Upper lobe of right lung (tissue), 1 donor: ENCODE measurements at regions not wholly inside any gene's neighbourhood (a gene's known extent, or its start where the extent isn't known, plus 50 kb on each side); places are given as distances from the start of the nearest gene placed in this dataset.
A peak's percentile ranks its signal among the peaks of the same experiment; 100 is the strongest.

Experiments used
- ATAC-seq: fragments of 200-7000 bp; cut with Tn5 transposase; one replicate; pipeline ENCODE4 v1.9.1; 2020; ENCODE audit warnings: mild to moderate bottlenecking, moderate library complexity
- DNase-seq: peaks from one replicate; pipeline ENCODE4 v3.0.0-alpha.2; 2020
- H3K27ac ChIP-seq: fragments of 200-600 bp; one replicate; pipeline ENCODE4 v1.8.0; 2022
- H3K27me3 ChIP-seq: fragments of 200-600 bp; one replicate; pipeline ENCODE4 v1.8.0; 2022; ENCODE audit warnings: mild to moderate bottlenecking
- H3K36me3 ChIP-seq: fragments of 200-600 bp; one replicate; pipeline ENCODE4 v1.8.0; 2022
- H3K4me1 ChIP-seq: fragments of 200-600 bp; one replicate; pipeline ENCODE4 v1.8.0; 2022
- H3K4me3 ChIP-seq: fragments of 200-600 bp; one replicate; pipeline ENCODE4 v1.8.0; 2022; ENCODE audit warnings: mild to moderate bottlenecking
- H3K9me3 ChIP-seq: fragments of 200-600 bp; one replicate; pipeline ENCODE4 v1.8.0; 2022
- CTCF ChIP-seq: fragments of 200-600 bp; IDR thresholded peaks from one replicate; pipeline ENCODE4 v1.8.0; 2022; ENCODE audit warnings: antibody characterized with exemption
- intact Hi-C: fragments of 100-400 bp; cut with DNase I; formaldehyde crosslinking; loops from one replicate; pipeline ENCODE4 v1.11.0; 2022
- donor health status: DM: no; HTN: yes; CAD: no; lungs with severe emphysema.

- DNase-seq, result no peak
- ATAC-seq, result no peak
- Histone ChIP-seq H3K27ac (no peak overlapping the region), H3K36me3 (no peaks in the 10 kb centered on the region), H3K4me1 (no peaks in the 10 kb centered on the region), H3K9me3 (no peaks in the 10 kb centered on the region), H3K27me3 (no peaks in the 10 kb centered on the region), H3K4me3 (no peak overlapping the region)
- intact Hi-C loops, result no loop called here
- no peak for TF ChIP-seq CTCF
Measured at GRCh38 chr4:129358571-129358970, 262.6 kb downstream of the C4orf33 start.

GRCh38 chr4:129359461-129359860, 263.5 kb downstream of the C4orf33 start:
- intact Hi-C loops, result no loop called here
- no peak for ATAC-seq
- H3K36me3 ChIP-seq, result no peaks in the 10 kb centered on the region

GRCh38 chr4:129362691-129363274, 266.8 kb downstream of the C4orf33 start:
- no peaks in the 10 kb centered on the region for H3K36me3 ChIP-seq
- H3K27me3 ChIP-seq, result no peaks in the 10 kb centered on the region
- DNase-seq (no peak), ATAC-seq (peak; percentile 84)
- intact Hi-C loops, result loop anchor here (10.0 kb wide), 1 partner anchor 282 kb away; no protein-coding TSS in a partner anchor
- no peak overlapping the region for H3K4me3 ChIP-seq
- no peaks in the 10 kb centered on the region for H3K4me1 ChIP-seq
- H3K27ac ChIP-seq, result no peak overlapping the region
- peak; percentile 91 for TF ChIP-seq CTCF
- no peaks in the 10 kb centered on the region for H3K9me3 ChIP-seq

More at GRCh38 chr4:129359461-129359860, 263.5 kb downstream of the C4orf33 start:
- Histone ChIP-seq H3K9me3 (no peaks in the 10 kb centered on the region), H3K4me1 (no peaks in the 10 kb centered on the region), H3K4me3 (no peak overlapping the region), H3K27ac (no peak overlapping the region), H3K27me3 (no peaks in the 10 kb centered on the region)
- DNase-seq, result no peak
- no peak for TF ChIP-seq CTCF

GRCh38 chr4:129364747-129365452, 268.9 kb downstream of the C4orf33 start:
- DNase-seq, result no peak
- no peaks in the 10 kb centered on the region for H3K9me3 ChIP-seq
- H3K27ac ChIP-seq, result no peak overlapping the region
- intact Hi-C loops, result loop anchor here (10.0 kb wide), 1 partner anchor 280 kb away; no protein-coding TSS in a partner anchor
- TF ChIP-seq CTCF, result no peak
- no peak overlapping the region for H3K4me3 ChIP-seq
- H3K27me3 ChIP-seq, result no peaks in the 10 kb centered on the region
- peak; percentile 32 for ATAC-seq
- H3K36me3 ChIP-seq, result no peaks in the 10 kb centered on the region
- H3K4me1 ChIP-seq, result no peaks in the 10 kb centered on the region

GRCh38 chr4:129369361-129370010, 273.5 kb downstream of the C4orf33 start:
- intact Hi-C loops, result loop anchor here (10.0 kb wide), 1 partner anchor 275 kb away; no protein-coding TSS in a partner anchor
- H3K9me3 ChIP-seq, result no peaks in the 10 kb centered on the region
- H3K36me3 ChIP-seq, result no peaks in the 10 kb centered on the region

More at GRCh38 chr4:129369361-129370010, 273.5 kb downstream of the C4orf33 start:
- ATAC-seq (no peak), DNase-seq (no peak)
- no peaks in the 10 kb centered on the region for H3K27me3 ChIP-seq
- TF ChIP-seq CTCF, result no peak
- H3K27ac ChIP-seq, result no peak overlapping the region
- no peaks in the 10 kb centered on the region for H3K4me1 ChIP-seq
- no peak overlapping the region for H3K4me3 ChIP-seq
